GM19463 (cell line): ENCODE measurements at regions not wholly inside any gene's neighbourhood (a gene's known extent, or its start where the extent isn't known, plus 50 kb on each side); places are given as distances from the start of the nearest gene placed in this dataset.

Experiments used
- ATAC-seq: cut with Tn5 transposase; IDR thresholded peaks from one replicate; pipeline ENCODE4 v1.9.1; 2021; ENCODE audit warnings: mild to moderate bottlenecking, moderate library complexity; ENCODE audit not compliant: unreplicated experiment

DNA sequence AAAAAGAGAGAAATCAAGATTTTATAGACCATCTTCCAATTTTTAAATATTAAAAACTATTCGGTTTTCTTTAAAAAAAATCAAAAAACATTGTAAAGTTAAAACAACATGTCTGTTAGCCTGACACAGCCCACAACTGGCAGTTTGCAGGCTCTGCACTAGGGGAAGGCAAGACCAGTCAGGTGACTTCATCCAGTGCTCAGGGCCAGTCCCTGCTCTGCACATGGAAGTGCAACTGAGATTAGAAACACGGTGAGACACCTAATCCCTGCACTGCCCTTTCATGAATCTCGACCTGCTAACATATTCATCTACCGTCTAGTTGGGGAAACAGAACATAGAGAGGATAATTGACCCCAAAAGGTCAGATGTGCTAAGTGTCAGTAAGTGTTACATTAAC lies 135.2 kb downstream of the BARD1 start:
- ATAC-seq: peak; percentile 55

DNA sequence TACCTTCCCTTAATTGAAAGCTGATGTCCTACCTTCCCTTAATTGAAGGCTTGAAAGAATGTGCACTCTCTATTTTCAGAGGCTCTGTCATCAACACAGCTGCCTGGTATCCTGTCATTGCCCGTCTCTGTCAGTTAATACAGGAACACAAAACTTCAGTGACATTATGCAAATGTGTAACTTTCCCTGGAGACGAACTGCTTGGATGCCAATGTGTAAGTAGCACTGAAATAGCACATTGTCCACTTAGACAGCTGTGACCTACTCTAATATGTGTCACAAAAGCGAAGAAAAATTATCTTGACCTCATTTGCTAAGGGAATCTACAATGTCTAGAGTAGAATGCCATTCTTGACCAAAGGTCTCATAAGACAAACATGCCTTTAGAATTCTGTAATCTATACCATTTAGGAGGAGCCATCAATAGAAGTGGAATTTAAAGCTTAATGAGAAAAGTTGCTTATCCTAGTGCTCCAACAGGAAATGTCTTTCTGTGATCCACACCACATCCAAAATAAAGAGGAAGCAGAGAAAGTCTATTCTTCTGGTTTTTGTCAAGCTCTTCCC lies 138.1 kb downstream of the BARD1 start:
- no peak for ATAC-seq

DNA sequence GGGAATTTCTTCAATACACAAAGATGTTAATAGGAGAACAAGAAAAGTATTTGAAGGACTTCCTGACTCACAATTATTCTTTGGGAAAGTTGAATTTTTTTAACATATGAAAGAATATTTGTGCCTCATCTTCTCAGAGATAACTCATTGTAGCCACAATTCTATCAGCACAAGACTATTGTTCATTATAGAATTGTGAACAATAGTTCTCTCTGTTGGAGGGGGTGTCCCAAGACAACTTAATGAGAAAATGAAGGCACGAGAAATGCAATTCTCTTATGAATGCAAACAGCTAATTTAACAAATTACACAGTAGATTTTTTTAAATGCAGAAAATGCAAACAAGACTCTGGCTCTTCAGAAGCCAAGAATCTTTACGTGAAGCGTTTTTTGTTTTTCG lies 157.0 kb downstream of the BARD1 start:
- ATAC-seq: no peak

DNA sequence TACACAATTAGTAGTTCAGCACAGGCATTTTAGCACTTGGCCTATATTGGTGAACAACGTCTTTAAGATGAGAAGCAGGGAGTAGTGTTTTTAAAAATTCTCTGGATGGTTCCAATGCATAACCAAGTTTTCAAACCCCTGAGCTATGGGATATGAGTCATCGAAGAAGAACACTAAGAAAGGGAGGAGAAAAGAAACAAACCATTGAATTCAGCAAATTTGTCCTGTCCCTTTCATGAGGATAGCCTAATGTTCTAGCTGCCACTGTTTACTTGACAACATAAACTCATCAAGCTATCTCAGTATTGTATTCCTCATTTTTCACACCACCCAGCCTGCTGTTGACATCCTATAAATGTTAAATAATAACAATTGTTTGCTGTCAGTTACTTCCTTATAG lies 158.0 kb downstream of the BARD1 start:
- ATAC-seq: no peak

DNA sequence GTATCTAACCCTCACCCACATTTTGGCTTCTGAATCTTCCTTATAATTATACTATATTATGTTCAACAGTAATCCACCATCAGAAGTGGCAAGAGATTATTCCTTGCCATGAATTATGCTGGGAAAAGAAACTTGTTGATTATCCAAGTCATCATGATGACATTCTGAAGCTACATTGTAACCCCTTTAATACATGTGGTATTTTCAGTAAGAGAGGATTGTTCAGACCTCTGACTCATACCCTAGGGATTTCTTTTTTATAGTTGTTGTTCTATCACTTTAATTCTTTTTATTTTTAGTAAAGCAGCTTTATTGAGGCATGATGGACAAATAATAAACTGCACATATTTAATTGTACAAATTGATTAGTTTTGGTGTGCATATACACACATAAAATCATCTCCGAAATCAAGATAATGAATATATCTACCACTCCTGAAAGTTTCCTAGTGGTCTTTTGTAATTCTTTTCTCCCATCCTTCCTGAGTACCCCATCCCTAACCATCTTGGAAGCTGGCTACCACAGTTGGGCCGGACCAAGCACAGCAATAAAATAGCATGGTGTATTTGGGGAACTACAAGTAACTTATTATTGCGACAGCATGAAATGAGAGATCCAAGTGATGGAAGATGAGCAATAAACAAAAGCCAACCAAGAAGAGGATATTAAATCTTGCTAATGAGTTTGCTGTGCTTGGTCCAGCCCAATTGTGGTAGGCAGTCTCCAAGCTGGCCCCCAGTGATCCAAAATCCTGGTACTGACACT lies 159.9 kb downstream of the BARD1 start:
- no peak for ATAC-seq

DNA sequence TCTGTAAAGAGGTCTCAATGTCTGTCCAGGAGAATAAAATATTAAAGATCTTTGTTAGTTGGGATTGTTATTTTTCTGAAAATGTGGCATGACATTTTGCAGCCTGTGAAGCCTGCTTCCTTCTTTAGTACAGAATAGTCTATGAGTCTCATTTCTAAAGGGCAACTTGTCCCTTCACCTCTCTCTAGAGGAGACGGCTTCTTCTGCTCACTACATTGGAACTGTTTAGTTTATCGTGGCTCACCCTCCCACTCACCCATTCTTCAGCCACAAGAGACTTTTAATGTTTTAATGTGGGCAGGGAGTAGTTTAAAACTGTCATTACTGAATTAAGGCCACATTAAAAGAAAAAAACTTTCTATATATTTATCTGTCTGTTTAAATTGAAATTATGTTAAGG lies 161.0 kb downstream of the BARD1 start:
- ATAC-seq: no peak

DNA sequence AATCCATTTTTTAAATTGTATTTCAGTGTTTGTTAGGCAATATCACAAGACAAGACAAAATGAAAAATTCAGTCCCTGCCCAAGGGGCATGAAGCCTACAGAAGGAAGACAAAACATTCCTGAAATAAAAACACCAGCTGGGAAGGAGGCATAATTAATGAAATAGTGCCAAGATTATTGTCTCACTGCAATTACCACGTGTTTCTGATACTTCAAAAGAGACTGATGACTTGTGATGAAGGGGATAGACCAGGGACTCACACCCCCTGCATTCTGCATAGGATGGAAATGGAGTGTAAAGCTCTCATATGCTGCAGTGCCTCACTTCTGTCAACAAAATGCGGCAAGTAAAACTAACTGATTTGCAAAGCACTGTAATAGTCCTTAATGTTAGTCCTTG lies 178.1 kb downstream of the BARD1 start:
- no peak for ATAC-seq

DNA sequence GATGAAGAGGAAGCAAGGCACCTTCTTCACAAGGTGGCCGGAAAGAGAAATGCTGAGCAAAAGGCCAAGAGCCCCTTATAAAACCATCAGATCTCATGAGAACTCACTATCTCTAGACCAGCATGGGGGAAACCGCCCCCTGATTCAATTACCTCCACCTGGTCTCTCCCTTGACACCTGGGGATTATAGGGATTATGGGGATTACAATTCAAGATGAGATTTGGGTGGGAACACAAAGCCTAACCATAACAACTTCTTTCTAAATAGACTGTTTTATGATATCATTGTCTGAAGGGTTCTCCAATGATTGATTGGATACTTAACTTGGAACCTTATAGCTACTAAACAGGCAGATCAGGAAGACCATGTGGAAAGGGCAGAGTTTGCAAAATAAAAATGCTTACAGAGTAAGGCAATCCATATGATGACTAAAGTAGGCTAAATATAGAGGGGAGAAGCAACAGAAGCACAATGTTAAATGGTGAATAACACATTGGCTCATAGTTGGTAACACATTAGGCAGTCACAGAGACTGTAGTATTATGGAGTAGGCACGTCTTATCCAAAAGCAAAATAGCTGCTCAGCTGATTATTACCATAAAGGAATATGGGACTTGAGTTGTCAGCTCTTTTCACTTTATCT lies 179.0 kb downstream of the BARD1 start:
- ATAC-seq: no peak

DNA sequence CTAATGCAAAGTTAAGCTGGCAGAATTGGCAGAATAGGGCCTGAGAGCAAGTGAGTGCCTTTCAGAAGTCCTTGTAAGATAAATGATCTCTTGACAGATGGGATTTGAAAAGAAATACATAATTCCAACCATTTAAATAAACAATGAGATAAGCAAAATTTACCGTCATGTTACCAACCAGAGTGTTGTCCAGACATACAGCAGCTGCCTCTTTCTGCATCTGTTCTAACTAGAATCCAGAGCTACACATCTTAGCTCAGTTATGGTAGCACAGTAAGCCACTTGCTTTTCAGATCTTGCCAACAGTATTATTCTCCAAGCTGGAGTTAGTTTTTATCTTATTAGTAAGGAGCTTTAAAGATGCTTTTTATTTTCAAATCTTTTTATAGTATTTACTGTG lies 179.6 kb downstream of the BARD1 start:
- ATAC-seq: no peak
